IMR-90 (cell line): ENCODE measurements at regions not wholly inside any gene's neighbourhood (a gene's known extent, or its start where the extent isn't known, plus 50 kb on each side); places are given as distances from the start of the nearest gene placed in this dataset.

Source experiments
- ATAC-seq: fragments of 200-7000 bp; cut with Tn5 transposase; 2 replicates; pipeline ENCODE4 v1.9.1; 2020; ENCODE audit warnings: low read depth, mild to moderate bottlenecking, moderate library complexity
- BruUV-seq: library from RNA; stranded (reverse); fragments of 400-500 nt; replicated peaks from 2 replicates; lab custom pipeline; 2021; lab: Mats Ljungman, UMichigan
- CTCF ChIA-PET: fragments of 300-600 bp; formaldehyde crosslinking; extraction: SDS; loops from one replicate; lab custom pipeline; 2021; ENCODE audit warnings: antibody characterized with exemption; lab: Yijun Ruan, JAX
- POLR2A ChIA-PET: fragments of 300-600 bp; sonication (Branson Sonifier 250); formaldehyde crosslinking; loops from one replicate; lab custom pipeline; 2022; ENCODE audit warnings: antibody characterized with exemption; ENCODE audit not compliant: unreplicated experiment; lab: Charles Lee
- DNase-seq: peaks from one replicate; pipeline ENCODE4 v3.0.0; 2013
- H2AFZ ChIP-seq: replicated peaks from 2 replicates; pipeline ENCODE3; 2013; ENCODE audit warnings: low read length, mild to moderate bottlenecking; ENCODE audit not compliant: poor library complexity
- H2AK5ac ChIP-seq: 2 replicates; pipeline ENCODE4 v1.6.1; 2013; ENCODE audit warnings: low read depth, low read length, inconsistent platforms
- H2AK9ac ChIP-seq: replicated peaks from 2 replicates; pipeline ENCODE3; 2013; ENCODE audit warnings: mild to moderate bottlenecking, low read depth, low read length, moderate library complexity; ENCODE audit not compliant: poor library complexity
- H2BK120ac ChIP-seq: 2 replicates; pipeline ENCODE4 v1.6.1; 2013; ENCODE audit warnings: low read depth, low read length, inconsistent platforms
- H2BK15ac ChIP-seq: 3 replicates; pipeline ENCODE4 v1.6.1; 2013; ENCODE audit warnings: low read depth, low read length, inconsistent platforms
- H2BK20ac ChIP-seq: 2 replicates; pipeline ENCODE4 v1.6.1; 2013; ENCODE audit warnings: low read depth, mild to moderate bottlenecking, inconsistent platforms, low read length, moderate library complexity
- H2BK5ac ChIP-seq: 2 replicates; pipeline ENCODE4 v1.6.1; 2013; ENCODE audit warnings: mild to moderate bottlenecking, low read depth, low read length, inconsistent platforms; ENCODE audit not compliant: poor library complexity, severe bottlenecking
- H3K14ac ChIP-seq: replicated peaks from 2 replicates; pipeline ENCODE4 v1.6.1; 2013; ENCODE audit warnings: low read depth, low read length, inconsistent platforms
- H3K18ac ChIP-seq: 2 replicates; pipeline ENCODE4 v1.6.1; 2013; ENCODE audit warnings: low read depth, low read length, control low read depth
- H3K23ac ChIP-seq: 2 replicates; pipeline ENCODE4 v1.6.1; 2013; ENCODE audit warnings: low read depth, low read length, inconsistent platforms
- H3K27ac ChIP-seq: 2 replicates; pipeline ENCODE4 v1.5.1; 2013; ENCODE audit warnings: mild to moderate bottlenecking, control low read depth, low read length; ENCODE audit not compliant: insufficient read depth
- H3K27me3 ChIP-seq: 2 replicates; pipeline ENCODE4 v1.6.1; 2013; ENCODE audit warnings: low read length; ENCODE audit not compliant: control insufficient read depth, insufficient read depth
- H3K36me3 ChIP-seq: 2 replicates; pipeline ENCODE4 v1.6.1; 2013; ENCODE audit warnings: low read length, mixed read lengths; ENCODE audit not compliant: control insufficient read depth, insufficient read depth
- H3K4ac ChIP-seq: 2 replicates; pipeline ENCODE4 v1.6.1; 2013; ENCODE audit warnings: low read depth, low read length, inconsistent platforms
- H3K4me1 ChIP-seq: 2 replicates; pipeline ENCODE4 v1.6.1; 2013; ENCODE audit warnings: low read length, mixed read lengths; ENCODE audit not compliant: control insufficient read depth, insufficient read depth
- H3K4me2 ChIP-seq: 2 replicates; pipeline ENCODE4 v1.6.1; 2013; ENCODE audit warnings: low read depth, mild to moderate bottlenecking, control low read depth, low read length, moderate library complexity
- H3K4me3 ChIP-seq: 2 replicates; pipeline ENCODE4 v1.5.1; 2013; ENCODE audit warnings: low read depth, mild to moderate bottlenecking, control low read depth, low read length, moderate library complexity; ENCODE audit not compliant: insufficient read depth
- H3K56ac ChIP-seq: 2 replicates; pipeline ENCODE4 v1.6.1; 2013; ENCODE audit warnings: low read length, inconsistent platforms; ENCODE audit not compliant: insufficient read depth; ENCODE audit errors: extremely low read depth
- H3K79me1 ChIP-seq, 2 experiments: 2 replicates each; pipeline ENCODE4 v1.6.1; 2013; ENCODE audit warnings: low read length in 2 of 2, inconsistent platforms in 1 of 2, low read depth in 1 of 2
- H3K9ac ChIP-seq: 2 replicates; pipeline ENCODE4 v1.6.1; 2013; ENCODE audit warnings: low read depth, low read length, control low read depth
- H3K9me1 ChIP-seq: 2 replicates; pipeline ENCODE4 v1.6.1; 2013; ENCODE audit warnings: low read length, inconsistent platforms; ENCODE audit not compliant: insufficient read depth
- H3K9me3 ChIP-seq: 2 replicates; pipeline ENCODE4 v1.6.1; 2013; ENCODE audit warnings: low read length; ENCODE audit not compliant: control insufficient read depth, insufficient read depth
- H4K20me1 ChIP-seq: 2 replicates; pipeline ENCODE4 v1.6.1; 2013; ENCODE audit warnings: low read length, inconsistent platforms; ENCODE audit not compliant: insufficient read depth
- H4K5ac ChIP-seq: 2 replicates; pipeline ENCODE4 v1.6.1; 2013; ENCODE audit warnings: mild to moderate bottlenecking, low read depth, low read length, control low read depth
- H4K8ac ChIP-seq, 2 experiments: 2 replicates each; pipeline ENCODE4 v1.6.1; 2013; ENCODE audit warnings: low read depth in 2 of 2, low read length in 2 of 2, control low read depth in 1 of 2, inconsistent platforms in 1 of 2
- H4K91ac ChIP-seq: 2 replicates; pipeline ENCODE4 v1.6.1; 2013; ENCODE audit warnings: low read depth, low read length, inconsistent platforms; ENCODE audit not compliant: insufficient read depth
- WGBS, 2 experiments: methylation state at CpG; one replicate each; pipeline versions ENCODE4 v1.1.5 to v1.1.7; 2013; ENCODE audit warnings: missing lambda C conversion rate in 2 of 2; ENCODE audit not compliant: insufficient read length in 1 of 2; ENCODE audit errors: extremely low coverage in 2 of 2; 5-methylcytosine and 5-hydroxymethylcytosine counted together
- dilution Hi-C: fragments of 300-500 bp; cut with HindIII; formaldehyde crosslinking; loops from one replicate; pipeline ENCODE4 v1.14.3; 2018; ENCODE audit warnings: low sequenced_read_pairs; ENCODE audit not compliant: unreplicated experiment
- in situ Hi-C: fragments of 300-500 bp; cut with MboI; formaldehyde crosslinking; loops from 3 replicates; pipeline ENCODE4 v1.14.3; 2019; ENCODE audit warnings: low sequenced_read_pairs, inconsistent platforms, mixed read lengths
- intact Hi-C: fragments of 100-400 bp; cut with micrococcal nuclease; formaldehyde crosslinking; loops from 2 replicates; pipeline ENCODE4 v1.10.0; 2022
- TF ChIP-seq, protein P1 (sequence below): conservative IDR thresholded peaks from 2 replicates; pipeline ENCODE4 v1.5.1; 2012; ENCODE audit warnings: mild to moderate bottlenecking, low read depth, low read length, improper control_type of control experiment

DNA sequence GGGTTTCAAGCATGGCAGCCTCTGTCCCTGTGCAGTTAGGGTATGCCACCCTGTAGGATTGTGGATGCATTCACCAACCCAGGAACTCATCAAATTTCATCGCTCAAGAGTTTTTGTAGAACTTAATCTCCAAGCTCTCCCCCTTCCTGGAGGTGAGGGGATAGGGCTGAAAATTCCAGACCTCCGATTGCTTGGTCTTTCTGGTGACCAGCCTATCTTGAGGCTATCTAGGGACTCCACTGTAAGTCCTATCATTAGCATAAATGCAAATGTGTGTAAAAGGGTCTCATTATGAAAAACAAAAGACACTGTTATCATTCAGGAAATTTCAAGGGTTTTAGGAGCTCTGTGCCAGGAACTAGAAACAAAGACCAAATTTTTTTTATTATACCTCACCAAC lies 244.0 kb downstream of the DUSP6 start:
- Histone ChIP-seq H3K23ac (no peak overlapping the region), H2BK5ac (no peak overlapping the region), H2AK5ac (no peak overlapping the region), H3K36me3 (no peaks in the 10 kb centered on the region), H4K91ac (no peak overlapping the region), H3K4me3 (no peak overlapping the region), H3K9ac (no peak overlapping the region), H4K20me1 (no peaks in the 10 kb centered on the region), H2AFZ (no peak overlapping the region), H3K4ac (no peak overlapping the region), H3K4me1 (no peaks in the 10 kb centered on the region), H3K79me1 (no peaks in the 10 kb centered on the region), H3K56ac (no peak overlapping the region), H2AK9ac (no peak overlapping the region), H2BK15ac (no peak overlapping the region), H4K8ac (no peak overlapping the region), H3K27ac (no peak overlapping the region), H3K27me3 (no peaks in the 10 kb centered on the region), H2BK20ac (no peak overlapping the region), H4K5ac (no peak overlapping the region), H3K4me2 (no peak overlapping the region), H3K9me3 (no peaks in the 10 kb centered on the region), H3K14ac (no peak overlapping the region), H3K18ac (no peak overlapping the region), H3K9me1 (no peaks in the 10 kb centered on the region), H2BK120ac (no peak overlapping the region)
- no TSS peak for BruUV-seq
- dilution Hi-C loops = no loop called here
- ATAC-seq (no peak), DNase-seq (no peak)
- ChIA-PET POLR2A (no interaction called here), CTCF (no interaction called here)
- WGBS, 2 experiments = no CpG with 5 or more reads among the region's 2 CpGs
- intact Hi-C loops = no loop called here
- in situ Hi-C loops = no loop called here
- TF ChIP-seq, protein P1, sequence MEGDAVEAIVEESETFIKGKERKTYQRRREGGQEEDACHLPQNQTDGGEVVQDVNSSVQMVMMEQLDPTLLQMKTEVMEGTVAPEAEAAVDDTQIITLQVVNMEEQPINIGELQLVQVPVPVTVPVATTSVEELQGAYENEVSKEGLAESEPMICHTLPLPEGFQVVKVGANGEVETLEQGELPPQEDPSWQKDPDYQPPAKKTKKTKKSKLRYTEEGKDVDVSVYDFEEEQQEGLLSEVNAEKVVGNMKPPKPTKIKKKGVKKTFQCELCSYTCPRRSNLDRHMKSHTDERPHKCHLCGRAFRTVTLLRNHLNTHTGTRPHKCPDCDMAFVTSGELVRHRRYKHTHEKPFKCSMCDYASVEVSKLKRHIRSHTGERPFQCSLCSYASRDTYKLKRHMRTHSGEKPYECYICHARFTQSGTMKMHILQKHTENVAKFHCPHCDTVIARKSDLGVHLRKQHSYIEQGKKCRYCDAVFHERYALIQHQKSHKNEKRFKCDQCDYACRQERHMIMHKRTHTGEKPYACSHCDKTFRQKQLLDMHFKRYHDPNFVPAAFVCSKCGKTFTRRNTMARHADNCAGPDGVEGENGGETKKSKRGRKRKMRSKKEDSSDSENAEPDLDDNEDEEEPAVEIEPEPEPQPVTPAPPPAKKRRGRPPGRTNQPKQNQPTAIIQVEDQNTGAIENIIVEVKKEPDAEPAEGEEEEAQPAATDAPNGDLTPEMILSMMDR = no peak
